IPS DF 6.9 (cell line): ENCODE measurements at regions not wholly inside any gene's neighbourhood (a gene's known extent, or its start where the extent isn't known, plus 50 kb on each side); places are given as distances from the start of the nearest gene placed in this dataset.
A peak's percentile ranks its signal among the peaks of the same experiment; 100 is the strongest.

Experiments
- DNase-seq: peaks from one replicate; pipeline ENCODE4 v3.0.0-alpha.2; 2013; ENCODE audit warnings: low read depth, low spot score
- H3K27ac ChIP-seq: one replicate; pipeline ENCODE4 v1.5.1; 2013; ENCODE audit warnings: low read length, control low read depth
- H3K27me3 ChIP-seq: 2 replicates; pipeline ENCODE4 v1.6.1; 2013; ENCODE audit warnings: mild to moderate bottlenecking, low read length; ENCODE audit not compliant: control insufficient read depth, insufficient read depth
- H3K36me3 ChIP-seq: 2 replicates; pipeline ENCODE4 v1.6.1; 2013; ENCODE audit warnings: low read length; ENCODE audit not compliant: control insufficient read depth, insufficient read depth
- H3K4me1 ChIP-seq: 2 replicates; pipeline ENCODE4 v1.6.1; 2013; ENCODE audit warnings: low read length; ENCODE audit not compliant: control insufficient read depth, insufficient read depth
- H3K4me3 ChIP-seq: 2 replicates; pipeline ENCODE4 v1.5.1; 2013; ENCODE audit warnings: mild to moderate bottlenecking, low read length
- H3K9me3 ChIP-seq: 2 replicates; pipeline ENCODE4 v1.6.1; 2013; ENCODE audit warnings: low read length, inconsistent platforms; ENCODE audit not compliant: control insufficient read depth, insufficient read depth
- WGBS: extraction: QIAGEN DNeasy Blood & Tissue Kit; methylation state at CpG from one replicate; pipeline ENCODE4 v1.1.7; 2013; ENCODE audit warnings: mixed read lengths, missing lambda C conversion rate; ENCODE audit not compliant: insufficient read length, insufficient coverage; 5-methylcytosine and 5-hydroxymethylcytosine counted together

- no peaks in the 10 kb centered on the region for H3K36me3 ChIP-seq
- no peaks in the 10 kb centered on the region for H3K9me3 ChIP-seq
- no peaks in the 10 kb centered on the region for H3K27me3 ChIP-seq
- no CpG with 5 or more reads among the region's 4 CpGs for WGBS
- H3K4me1 ChIP-seq: 0 out of 2 replicates have a peak, but pooled peaks cover 5% of the 10 kb centered on the region
- no peak overlapping the region for H3K27ac ChIP-seq
- DNase-seq: no peak
- no peak overlapping the region for H3K4me3 ChIP-seq
Measured at GRCh38 chr2:64825831-64826491, 163.2 kb upstream of the SLC1A4 start.

GRCh38 chr2:64826703-64827102, 162.5 kb upstream of the SLC1A4 start:
- H3K27ac ChIP-seq: no peak overlapping the region

GRCh38 chr2:64828261-64828660, 160.9 kb upstream of the SLC1A4 start:
- Histone ChIP-seq H3K36me3 (no peaks in the 10 kb centered on the region), H3K4me1 (0 out of 2 replicates have a peak, but pooled peaks cover 3% of the 10 kb centered on the region), H3K27me3 (no peaks in the 10 kb centered on the region), H3K9me3 (no peaks in the 10 kb centered on the region), H3K4me3 (no peak overlapping the region), H3K27ac (no peak overlapping the region)
- DNase-seq: no peak
- WGBS: no CpG with 5 or more reads among the region's 1 CpG

More at GRCh38 chr2:64826703-64827102, 162.5 kb upstream of the SLC1A4 start:
- no CpG with 5 or more reads among the region's 2 CpGs for WGBS
- Histone ChIP-seq H3K36me3 (no peaks in the 10 kb centered on the region), H3K27me3 (no peaks in the 10 kb centered on the region), H3K9me3 (no peaks in the 10 kb centered on the region), H3K4me3 (no peak overlapping the region), H3K4me1 (0 out of 2 replicates have a peak, but pooled peaks cover 5% of the 10 kb centered on the region)
- no peak for DNase-seq

- no peaks in the 10 kb centered on the region for H3K27me3 ChIP-seq
- no peak for DNase-seq
- no CpG with 5 or more reads among the region's 6 CpGs for WGBS
Measured at GRCh38 chr2:64829525-64829924, 159.7 kb upstream of the SLC1A4 start.

GRCh38 chr2:64831134-64831976, 157.8 kb upstream of the SLC1A4 start:
- DNase-seq: peak; percentile 58
- Histone ChIP-seq H3K4me3 (no peak overlapping the region), H3K27ac (no peak overlapping the region), H3K27me3 (no peaks in the 10 kb centered on the region), H3K9me3 (no peaks in the 10 kb centered on the region), H3K4me1 (0 out of 2 replicates have a peak, but pooled peaks cover 3% of the 10 kb centered on the region), H3K36me3 (no peaks in the 10 kb centered on the region)
- no CpG with 5 or more reads among the region's 20 CpGs for WGBS

More at GRCh38 chr2:64829525-64829924, 159.7 kb upstream of the SLC1A4 start:
- no peak overlapping the region for H3K4me3 ChIP-seq
- no peak overlapping the region for H3K27ac ChIP-seq
- no peaks in the 10 kb centered on the region for H3K9me3 ChIP-seq
- 0 out of 2 replicates have a peak, but pooled peaks cover 3% of the 10 kb centered on the region for H3K4me1 ChIP-seq
- H3K36me3 ChIP-seq: no peaks in the 10 kb centered on the region

GRCh38 chr2:64831977-64832328, 157.2 kb upstream of the SLC1A4 start:
- DNase-seq: no peak
- no CpG with 5 or more reads among the region's 6 CpGs for WGBS

GRCh38 chr2:64832936-64833335, 156.3 kb upstream of the SLC1A4 start:
- no peaks in the 10 kb centered on the region for H3K36me3 ChIP-seq
- WGBS: no CpG with 5 or more reads among the region's 1 CpG
- no peaks in the 10 kb centered on the region for H3K27me3 ChIP-seq
- no peak overlapping the region for H3K4me3 ChIP-seq
- no peak for DNase-seq
- 0 out of 2 replicates have a peak, but pooled peaks cover 2% of the 10 kb centered on the region for H3K4me1 ChIP-seq
- H3K27ac ChIP-seq: no peak overlapping the region
- H3K9me3 ChIP-seq: no peaks in the 10 kb centered on the region

More at GRCh38 chr2:64831977-64832328, 157.2 kb upstream of the SLC1A4 start:
- H3K9me3 ChIP-seq: no peaks in the 10 kb centered on the region
- H3K36me3 ChIP-seq: no peaks in the 10 kb centered on the region
- H3K4me3 ChIP-seq: no peak overlapping the region
- no peaks in the 10 kb centered on the region for H3K27me3 ChIP-seq
- H3K27ac ChIP-seq: no peak overlapping the region
- 0 out of 2 replicates have a peak, but pooled peaks cover 3% of the 10 kb centered on the region for H3K4me1 ChIP-seq

- Histone ChIP-seq H3K9me3 (no peaks in the 10 kb centered on the region), H3K36me3 (no peaks in the 10 kb centered on the region), H3K4me3 (no peak overlapping the region), H3K27ac (no peak overlapping the region), H3K4me1 (0 out of 2 replicates have a peak, but pooled peaks cover 2% of the 10 kb centered on the region), H3K27me3 (no peaks in the 10 kb centered on the region)
- no CpG with 5 or more reads among the region's 5 CpGs for WGBS
- no peak for DNase-seq
Measured at GRCh38 chr2:64836566-64836965, 152.6 kb upstream of the SLC1A4 start.

- DNase-seq: no peak
- WGBS: no CpG with 5 or more reads among the region's 10 CpGs
- Histone ChIP-seq H3K36me3 (no peaks in the 10 kb centered on the region), H3K9me3 (no peaks in the 10 kb centered on the region), H3K4me1 (0 out of 2 replicates have a peak, but pooled peaks cover 2% of the 10 kb centered on the region), H3K4me3 (no peak overlapping the region), H3K27ac (no peak overlapping the region), H3K27me3 (no peaks in the 10 kb centered on the region)
Measured at GRCh38 chr2:64837116-64837731, 152.0 kb upstream of the SLC1A4 start.

- no peak overlapping the region for H3K27ac ChIP-seq
- H3K9me3 ChIP-seq: no peaks in the 10 kb centered on the region
- no peaks in the 10 kb centered on the region for H3K27me3 ChIP-seq
- no peaks in the 10 kb centered on the region for H3K36me3 ChIP-seq
- WGBS: 100% methylated on average over 2 of the region's 8 CpGs
- H3K4me3 ChIP-seq: no peak overlapping the region
- DNase-seq: no peak
- 0 out of 2 replicates have a peak, but pooled peaks cover 2% of the 10 kb centered on the region for H3K4me1 ChIP-seq
Measured at GRCh38 chr2:64837925-64838641, 151.1 kb upstream of the SLC1A4 start.
